Stimulated activated CD4-positive, alpha-beta T cell treated with anti-CD3 and anti-CD28 coated beads, Interleukin-4, amount 100 ng/mL, for 48 hours (primary cell): ENCODE measurements at regions not wholly inside any gene's neighbourhood (a gene's known extent, or its start where the extent isn't known, plus 50 kb on each side); places are given as distances from the start of the nearest gene placed in this dataset.
"Not testable (repeated sequence)": the region's sequence is repeated elsewhere in the genome, so short reads cannot be mapped to it uniquely, and the experiment has no call there.

Experiments used
- DNase-seq, 2 donors: peaks; one replicate each; pipeline ENCODE4 v3.0.0-alpha.2; 2020; ENCODE audit warnings: low read depth in 2 of 2

GRCh38 chr12:32010631-32011336, 51.6 kb downstream of the RESF1 start:
- DNase-seq = no peak

- no peak for DNase-seq
Measured at GRCh38 chr12:32012249-32012785, 53.1 kb downstream of the RESF1 start.

DNA sequence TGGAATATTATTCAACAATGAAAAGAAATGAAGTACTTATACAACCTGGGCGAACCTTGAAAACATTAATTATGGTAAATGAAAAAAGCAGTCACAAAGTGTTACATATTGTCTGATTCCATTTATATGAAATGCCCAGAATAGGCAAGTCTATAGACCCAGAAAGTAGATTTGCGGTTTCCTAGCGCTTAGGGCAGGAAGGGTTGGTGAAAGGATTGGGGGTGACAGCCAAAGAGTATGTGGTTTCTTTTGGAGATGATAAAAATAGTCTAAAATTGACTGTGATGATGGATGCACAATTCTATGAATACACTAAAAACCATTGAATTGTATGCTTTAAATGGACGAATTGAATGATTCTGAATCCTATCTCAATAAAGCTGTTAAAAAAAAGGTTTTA, 55.8 kb downstream of the RESF1 start:
- no peak for DNase-seq

DNA sequence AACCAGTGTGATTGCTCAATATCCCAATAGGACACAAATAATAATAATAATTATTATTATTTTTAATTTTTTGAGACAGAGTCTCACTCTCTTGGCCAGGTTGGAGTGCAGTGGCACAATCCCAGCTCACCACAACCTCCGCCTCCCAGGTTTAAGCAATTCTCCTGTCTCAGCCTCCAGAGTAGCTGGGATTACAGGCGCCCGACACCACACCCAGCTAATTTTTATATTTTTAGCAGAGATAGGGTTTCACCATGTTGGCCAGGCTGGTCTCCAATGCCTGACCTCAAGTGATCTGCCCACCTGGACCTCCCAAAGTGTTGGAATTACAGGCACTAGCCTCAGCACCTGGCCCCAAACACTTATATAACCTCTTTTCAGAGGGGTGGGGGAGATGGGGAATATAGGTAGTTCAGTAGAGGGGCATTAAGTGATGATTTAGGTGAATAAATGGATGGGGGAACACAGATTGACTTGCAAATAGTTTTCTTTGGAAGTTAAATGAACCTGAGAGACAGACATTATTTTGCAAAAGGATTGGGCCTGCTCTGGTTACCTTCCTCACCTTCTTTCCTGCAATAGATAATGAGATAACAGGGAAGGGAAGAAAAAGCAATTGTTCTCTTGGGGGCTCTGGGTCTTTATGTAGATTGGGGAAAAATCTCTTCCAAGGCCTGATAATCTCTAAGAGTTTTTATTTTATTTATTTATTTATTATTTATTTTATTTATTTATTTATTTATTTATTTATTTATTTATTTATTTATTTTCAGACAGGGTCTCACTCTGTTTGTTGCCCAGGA, 57.7 kb downstream of the RESF1 start:
- DNase-seq = no peak

GRCh38 chr12:32021346-32021773, 62.1 kb downstream of the RESF1 start:
- DNase-seq = no peak

DNA sequence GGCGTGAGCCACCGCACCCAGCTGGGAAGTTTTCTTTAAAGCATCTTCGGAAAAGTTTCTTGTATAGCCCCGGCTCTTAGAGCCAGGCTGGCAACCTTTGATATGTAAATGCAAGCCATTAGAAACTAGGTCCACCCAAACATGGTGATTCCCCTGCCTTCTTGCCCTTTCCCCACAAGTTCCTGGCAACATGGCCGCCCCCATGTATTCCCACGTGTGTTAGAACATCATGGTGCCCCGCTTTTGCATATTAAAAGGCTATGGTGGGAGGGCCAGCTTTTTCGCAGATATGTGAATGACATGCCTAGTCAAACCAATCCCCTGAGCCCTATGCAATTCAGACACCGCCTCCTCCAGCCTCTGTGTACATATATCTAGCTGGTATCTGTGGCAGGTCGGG, 63.2 kb downstream of the RESF1 start:
- DNase-seq = not testable (repeated sequence)

DNA sequence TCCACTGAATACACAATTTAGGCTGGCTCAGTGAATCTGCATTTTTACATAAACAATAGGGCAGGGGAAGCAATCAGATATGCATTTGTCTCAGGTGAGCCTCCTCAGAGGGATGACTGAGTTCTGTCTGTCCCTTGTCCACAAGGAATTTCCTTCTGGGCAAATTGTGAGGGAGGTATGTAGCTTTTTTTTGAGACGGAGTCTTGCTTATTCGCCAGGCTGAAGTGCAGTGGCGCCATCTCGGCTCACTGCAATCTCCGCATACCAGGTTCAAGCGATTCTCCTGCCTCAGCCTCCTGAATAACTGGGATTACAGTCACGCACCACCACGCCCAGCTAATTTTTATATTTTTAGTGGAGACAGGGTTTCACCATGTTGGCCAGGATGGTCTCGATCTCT, 64.6 kb downstream of the RESF1 start:
- not testable (repeated sequence) for DNase-seq

DNA sequence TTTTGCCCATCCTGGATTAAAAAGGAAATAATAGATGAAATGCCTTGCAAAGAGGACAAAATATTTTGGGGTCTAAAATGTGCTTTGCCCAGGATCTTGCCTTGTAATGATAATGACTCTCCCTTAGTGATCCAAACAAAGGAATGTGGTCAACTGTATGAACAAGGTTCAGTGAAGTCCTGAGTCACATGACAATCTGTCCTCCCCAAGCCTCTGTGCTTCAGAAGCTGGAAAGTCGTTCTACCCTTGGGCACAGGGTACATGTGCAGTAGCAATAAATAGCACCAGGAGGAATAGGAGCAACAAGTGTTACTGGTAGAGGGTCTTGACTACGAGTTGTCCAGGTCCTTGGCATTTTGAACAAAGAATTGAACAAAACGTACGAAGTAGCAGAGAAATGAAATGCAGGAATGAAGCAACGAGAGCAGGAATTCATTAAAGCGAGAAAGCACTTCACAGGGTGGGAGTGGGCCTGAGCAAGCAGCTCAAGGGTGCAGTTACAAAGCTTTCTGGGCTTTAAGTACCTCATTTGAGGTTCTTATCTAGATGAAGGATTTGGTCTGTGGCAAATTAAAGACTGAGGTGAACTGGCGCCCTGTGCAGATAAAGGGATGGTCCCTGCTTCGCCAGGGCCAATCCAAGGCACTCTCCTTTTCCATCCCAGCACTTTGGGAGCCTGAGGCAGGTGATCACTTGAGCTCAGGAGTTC, 65.8 kb downstream of the RESF1 start:
- DNase-seq = no peak

- DNase-seq = peak; percentile 13 to 22
Measured at GRCh38 chr12:32025906-32026305, 66.7 kb downstream of the RESF1 start.

DNA sequence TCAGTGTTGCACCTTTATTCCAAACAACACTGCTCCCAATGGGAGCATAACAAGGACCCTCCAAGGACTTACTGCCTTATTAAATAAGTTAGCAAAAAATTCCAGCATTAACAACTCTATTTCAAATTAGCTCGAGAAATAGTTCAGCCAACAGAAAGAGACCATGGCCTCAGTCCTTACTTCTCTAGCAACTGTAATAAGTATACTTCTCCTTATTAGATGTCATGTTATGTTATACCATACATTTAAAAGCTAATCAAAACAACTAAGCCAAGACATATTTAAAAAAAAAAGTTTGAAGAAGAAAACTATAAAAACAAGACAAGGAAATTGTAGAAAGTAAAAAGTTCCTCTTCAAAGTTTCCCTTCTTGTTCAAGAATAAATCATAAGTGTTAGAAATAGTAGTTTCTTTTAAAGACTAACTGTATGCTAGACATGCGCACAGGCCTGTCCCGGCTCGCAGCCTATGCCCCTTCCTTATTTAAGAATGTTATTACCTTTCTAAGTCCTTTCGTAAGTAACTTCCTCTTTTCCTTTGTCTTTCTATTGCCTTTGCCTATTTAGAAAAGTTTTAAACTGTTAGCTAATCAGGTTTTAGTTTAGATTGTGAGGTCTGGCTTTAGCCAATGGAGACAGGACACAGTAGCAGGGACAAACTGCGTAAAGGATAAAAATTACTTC, 68.6 kb downstream of the RESF1 start:
- DNase-seq = no peak

- DNase-seq = no peak
Measured at GRCh38 chr12:32030151-32030550, 70.9 kb downstream of the RESF1 start.

GRCh38 chr12:32030676-32031075, 71.5 kb downstream of the RESF1 start:
- no peak for DNase-seq

DNA sequence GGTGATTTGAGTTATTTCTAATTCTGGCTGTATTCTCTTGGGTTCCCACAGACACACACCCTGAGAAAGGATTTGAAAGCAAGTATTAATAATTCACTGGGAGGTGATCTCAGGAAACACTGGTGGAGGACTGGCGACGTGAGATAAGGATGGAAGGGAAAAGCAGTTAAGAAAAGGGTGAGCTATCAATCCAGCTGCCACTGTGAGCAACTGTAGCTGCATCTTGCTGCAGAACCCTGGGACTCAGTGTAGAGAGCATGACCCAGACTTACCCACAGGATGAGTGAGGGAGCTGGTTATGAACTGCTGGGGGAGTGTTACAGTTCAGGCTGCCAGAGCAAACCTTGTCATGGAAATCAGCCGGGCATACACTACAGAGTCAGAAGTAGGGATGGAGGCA, 71.9 kb downstream of the RESF1 start:
- DNase-seq = no peak

DNA sequence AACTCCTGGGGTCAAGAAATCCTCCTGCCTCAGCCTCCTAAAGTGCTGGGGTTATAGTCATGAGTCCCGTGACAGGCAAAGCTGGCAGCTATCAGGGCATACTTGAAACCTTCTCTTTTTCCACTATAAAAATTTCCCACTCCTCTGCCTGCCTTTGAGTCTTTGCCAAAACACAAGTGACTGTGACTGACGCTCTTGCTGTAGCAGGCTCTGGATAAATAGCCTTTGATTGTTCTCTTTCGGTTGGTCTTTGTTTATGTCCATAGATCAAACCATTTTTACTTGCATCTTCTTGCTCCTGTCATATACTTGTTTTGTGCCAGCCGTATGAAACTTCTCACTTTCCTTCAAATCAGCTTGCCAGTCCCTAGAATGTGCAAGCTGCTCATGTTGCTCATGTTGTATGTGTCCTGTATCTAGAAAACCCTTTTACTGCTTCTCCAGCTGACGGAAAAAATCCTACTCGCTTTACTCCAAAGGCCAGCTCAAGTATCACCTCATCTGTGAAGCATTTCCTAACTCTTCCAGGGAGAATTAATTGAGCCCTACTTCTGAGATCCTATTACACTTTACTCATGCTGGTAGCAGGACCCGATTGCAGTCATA, 73.1 kb downstream of the RESF1 start:
- no peak for DNase-seq

DNA sequence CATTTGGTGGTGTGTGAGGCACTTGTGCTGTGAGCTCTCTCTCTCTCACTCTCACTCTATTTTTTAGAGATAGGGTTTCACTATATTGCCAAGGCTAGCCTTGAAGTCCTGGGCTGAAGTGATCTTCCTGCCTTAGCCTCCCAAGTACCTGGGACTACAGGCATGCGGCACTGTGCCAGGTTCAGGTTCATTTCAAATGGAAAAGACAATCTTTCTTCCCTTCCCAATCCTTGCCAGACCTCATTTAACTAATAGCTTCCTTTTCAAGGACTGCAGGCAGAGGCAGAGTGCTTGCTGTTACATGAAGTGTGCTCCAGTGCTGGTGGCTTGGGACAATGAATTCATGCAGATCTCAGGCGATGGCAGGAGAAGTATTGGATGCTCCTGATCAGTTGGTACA, 73.2 kb upstream of the BICD1 start:
- DNase-seq = no peak

GRCh38 chr12:32034045-32034444, 72.6 kb upstream of the BICD1 start:
- DNase-seq = no peak

DNA sequence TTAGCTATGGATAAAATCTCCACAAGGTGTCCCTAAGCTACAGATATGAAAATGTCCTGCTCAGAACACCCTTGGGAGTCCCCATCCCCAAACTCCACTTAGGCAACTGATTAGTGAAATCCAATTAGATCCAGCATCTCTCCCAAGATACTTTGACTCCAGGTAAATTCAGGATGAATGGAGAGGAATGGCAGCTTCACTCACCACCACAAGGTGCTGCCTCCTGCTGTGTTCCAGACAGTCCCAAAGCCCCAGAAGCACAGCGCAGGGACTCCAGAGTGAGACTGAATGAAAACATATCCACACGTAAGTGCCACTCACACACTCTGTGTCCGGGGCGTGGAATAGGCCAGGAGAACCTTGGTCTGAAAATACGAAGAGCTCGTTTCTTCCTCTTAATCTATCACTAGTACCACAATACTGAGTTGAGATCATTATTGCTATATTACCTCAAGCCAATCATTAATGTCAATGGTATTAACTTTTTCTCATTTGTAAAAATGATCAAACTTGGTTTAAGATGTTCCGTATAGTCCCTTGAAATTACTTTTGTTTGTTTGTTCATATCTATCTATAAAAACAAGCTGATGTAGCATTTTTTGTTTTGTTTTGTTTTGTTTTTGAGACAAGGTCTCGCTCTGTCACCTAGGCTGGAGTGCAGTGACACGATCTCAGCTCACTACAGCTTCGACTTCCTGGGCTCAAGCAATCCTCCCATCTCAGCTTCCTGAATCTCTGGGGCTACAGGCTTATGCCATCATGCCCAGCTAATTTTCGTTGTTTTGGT, 70.0 kb upstream of the BICD1 start:
- DNase-seq = no peak

GRCh38 chr12:32039347-32039746, 67.3 kb upstream of the BICD1 start:
- no peak for DNase-seq

GRCh38 chr12:32039917-32040575, 66.6 kb upstream of the BICD1 start:
- no peak for DNase-seq

GRCh38 chr12:32043928-32044549, 62.6 kb upstream of the BICD1 start:
- DNase-seq = no peak
